ENCODE measurements at regions not wholly inside any gene's neighbourhood (a gene's known extent, or its start where the extent isn't known, plus 50 kb on each side); places are given as distances from the start of the nearest gene placed in this dataset.
"Not testable (repeated sequence)": the region's sequence is repeated elsewhere in the genome, so short reads cannot be mapped to it uniquely, and the experiment has no call there.

DNA sequence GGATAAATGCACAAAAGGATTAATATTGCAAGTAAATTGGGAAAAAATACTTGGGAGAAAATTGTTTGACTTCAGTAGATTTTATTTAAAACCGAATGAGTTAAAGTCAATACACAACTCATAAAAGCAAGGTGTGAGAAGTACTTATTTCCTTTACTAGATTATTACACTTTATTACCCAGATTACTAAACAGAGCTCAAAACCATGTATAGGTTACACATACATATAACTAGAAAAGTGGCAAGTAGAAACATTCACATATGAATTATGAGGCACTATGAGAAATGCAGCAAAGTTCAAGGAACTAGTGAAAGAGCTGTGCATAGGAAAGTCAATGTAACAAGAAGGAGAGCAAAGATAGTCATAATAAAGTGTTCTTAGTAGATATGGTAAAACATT, 113.0 kb downstream of the CXXC4 start:
- in situ Hi-C loops (cut with MboI; ENCODE audit: low pct_unique_long_range_greater_than_20kb in 2 of 9, low sequenced_read_pairs in 9 of 9, unreplicated experiment in 9 of 9) = no loop called here
- H3K4me1 ChIP-seq (replicated peaks in 1 of 2) = no peaks in the 10 kb centered on the region
- ATAC-seq (replicated peaks in 6 of 8) = no peak
- WGBS, 10 experiments = 0 to 100% (median 77%) methylated on average over 1 of the region's 1 CpG; no CpG with 5 or more reads in 1 of the 10 experiments
- H3K27ac ChIP-seq = no peak overlapping the region
- no peak overlapping the region for H3K4me3 ChIP-seq

DNA sequence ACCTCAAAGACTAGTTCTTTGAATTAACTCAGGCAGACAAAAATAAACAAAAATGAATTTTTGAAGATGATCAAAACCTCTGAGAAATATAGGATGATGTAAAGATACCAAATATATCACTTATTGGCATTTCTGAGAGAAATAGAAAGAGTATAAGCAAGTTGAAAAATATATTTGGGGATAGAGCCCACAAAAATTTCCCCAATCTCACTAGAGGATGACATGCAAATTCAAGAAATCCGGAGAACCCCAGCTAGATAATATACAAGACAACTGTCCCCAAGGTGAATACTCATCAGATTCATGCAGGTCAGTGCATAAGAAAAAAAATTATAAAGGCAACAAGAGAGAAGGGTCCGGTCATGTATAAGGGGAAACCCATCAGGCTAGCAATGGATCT, 129.1 kb downstream of the CXXC4 start:
- in situ Hi-C loops (cut with MboI; ENCODE audit: low pct_unique_long_range_greater_than_20kb in 2 of 9, low sequenced_read_pairs in 9 of 9, unreplicated experiment in 9 of 9) = no loop called here
- H3K4me3 ChIP-seq = no peak overlapping the region
- WGBS, 10 experiments = 0 to 100% (median 83%) methylated on average over 1 to 2 of the region's 2 CpGs; no CpG with 5 or more reads in 1 of the 10 experiments
- no peak overlapping the region for H3K27ac ChIP-seq
- H3K4me1 ChIP-seq (replicated peaks in 1 of 2) = no peaks in the 10 kb centered on the region
- ATAC-seq (replicated peaks in 6 of 8) = no peak

DNA sequence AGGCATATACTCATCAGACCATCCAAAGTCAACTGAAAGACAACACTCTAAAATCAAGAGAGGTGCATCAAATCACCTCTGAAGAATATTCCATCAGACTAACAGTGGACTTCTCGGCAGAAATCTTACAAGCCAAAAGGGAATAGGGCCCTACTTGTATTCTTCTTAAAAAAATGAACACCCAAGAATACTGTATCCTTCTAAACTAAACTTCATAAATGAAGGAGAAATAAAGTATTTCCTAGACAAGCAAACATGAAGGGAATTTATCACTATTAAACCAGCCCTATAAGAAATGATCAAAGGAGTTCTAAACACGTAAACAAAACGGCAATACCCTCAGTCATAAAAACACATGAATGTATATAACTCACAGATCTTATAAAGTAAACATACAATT, 141.2 kb downstream of the CXXC4 start:
- H3K4me1 ChIP-seq (replicated peaks in 1 of 2) = no peaks in the 10 kb centered on the region
- WGBS, 10 experiments = 7 to 100% (median 83%) methylated on average over 1 to 3 of the region's 3 CpGs; no CpG with 5 or more reads in 1 of the 10 experiments
- in situ Hi-C loops (cut with MboI; ENCODE audit: low pct_unique_long_range_greater_than_20kb in 2 of 9, low sequenced_read_pairs in 9 of 9, unreplicated experiment in 9 of 9) = no loop called here
- no peak overlapping the region for H3K4me3 ChIP-seq
- no peak overlapping the region for H3K27ac ChIP-seq
- ATAC-seq (replicated peaks in 6 of 8) = no peak

DNA sequence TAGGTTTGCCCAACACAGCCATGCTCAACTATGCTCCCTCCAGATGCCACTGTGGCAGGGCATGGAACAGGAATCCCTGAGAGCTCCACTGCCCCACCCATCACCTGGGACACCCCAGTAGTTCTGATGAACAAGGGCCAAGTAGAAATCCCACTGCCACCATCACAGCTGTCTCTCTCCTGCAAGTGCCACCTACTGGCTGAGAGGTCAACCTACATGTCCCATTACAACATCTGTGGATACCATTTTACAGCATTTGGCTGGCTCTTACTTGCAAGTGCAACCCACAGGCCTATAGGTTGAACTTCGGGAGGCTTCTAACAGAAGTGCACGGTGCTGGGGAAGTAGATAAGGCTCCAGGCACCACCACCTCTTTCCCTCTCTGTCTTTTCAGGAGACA, 142.5 kb downstream of the CXXC4 start:
- no peak for ATAC-seq (replicated peaks in 6 of 8)
- whole genome bisulfite sequencing, 10 experiments = 0 to 100% (median 80%) methylated on average over 1 to 2 of the region's 2 CpGs; no CpG with 5 or more reads in 5 of the 10 experiments
- Histone ChIP-seq H3K27ac (no peak overlapping the region), H3K4me1 (replicated peaks in 1 of 2) (no peaks in the 10 kb centered on the region), H3K4me3 (no peak overlapping the region)
- in situ Hi-C loops (cut with MboI; ENCODE audit: low pct_unique_long_range_greater_than_20kb in 2 of 9, low sequenced_read_pairs in 9 of 9, unreplicated experiment in 9 of 9) = no loop called here

DNA sequence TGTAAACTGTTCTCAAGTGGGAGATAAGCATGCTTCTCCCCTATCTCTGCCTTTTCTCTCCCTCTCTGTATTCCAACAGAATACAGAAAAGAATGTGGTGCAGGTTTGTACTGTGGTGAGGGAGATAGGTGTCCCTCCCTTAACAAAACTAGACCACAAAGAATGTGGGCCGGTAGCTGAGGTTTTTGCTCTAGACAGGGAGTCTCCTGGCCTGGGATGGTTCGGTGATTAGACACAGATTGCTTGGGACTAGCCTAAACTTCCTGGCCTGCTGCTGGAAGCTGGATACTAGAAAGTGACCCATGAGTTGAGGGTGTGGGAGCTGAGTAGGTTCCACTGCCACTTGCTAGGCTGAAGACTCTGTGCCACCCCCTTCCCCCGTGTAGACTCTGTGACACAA, 143.0 kb downstream of the CXXC4 start:
- no peak for ATAC-seq (replicated peaks in 6 of 8)
- Histone ChIP-seq H3K4me1 (replicated peaks in 1 of 2) (no peaks in the 10 kb centered on the region), H3K27ac (no peak overlapping the region), H3K4me3 (no peak overlapping the region)
- WGBS, 10 experiments = 100% methylated on average over 1 of the region's 3 CpGs; no CpG with 5 or more reads in 8 of the 10 experiments
- in situ Hi-C loops (cut with MboI; ENCODE audit: low pct_unique_long_range_greater_than_20kb in 2 of 9, low sequenced_read_pairs in 9 of 9, unreplicated experiment in 9 of 9) = no loop called here

DNA sequence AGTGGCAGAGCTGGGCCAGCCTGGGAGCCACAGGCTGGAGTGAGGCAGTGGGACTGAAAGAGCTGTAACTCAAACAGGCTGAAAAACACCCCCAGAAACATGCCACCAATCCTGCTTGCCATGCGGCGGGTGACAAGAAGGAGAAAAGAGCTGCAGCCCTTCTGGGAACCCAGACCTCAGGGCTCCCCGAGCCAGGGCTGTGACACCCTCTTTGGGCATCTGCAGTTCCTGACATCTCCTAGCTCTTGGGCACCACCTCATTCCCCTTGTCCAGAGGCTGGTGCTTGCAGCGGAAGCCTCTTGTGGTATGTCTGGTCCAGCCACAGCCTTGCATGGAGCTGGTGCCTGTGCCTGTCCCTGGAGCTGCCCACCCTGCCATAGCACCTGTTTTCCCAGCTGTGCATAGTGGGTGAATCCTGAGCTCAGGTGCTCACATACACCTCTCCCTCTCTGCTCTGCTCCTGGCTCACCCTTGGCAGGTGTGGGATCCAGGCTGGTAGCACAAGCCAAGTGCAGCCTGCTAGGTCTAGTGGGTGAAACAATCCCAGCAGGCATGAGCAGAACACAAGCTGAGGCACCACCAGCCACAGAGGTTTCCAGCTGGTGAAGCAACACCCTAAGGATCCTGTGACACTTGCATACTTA, 149.0 kb downstream of the CXXC4 start:
- ATAC-seq (replicated peaks in 6 of 8) = no peak
- in situ Hi-C loops (cut with MboI; ENCODE audit: low pct_unique_long_range_greater_than_20kb in 2 of 9, low sequenced_read_pairs in 9 of 9, unreplicated experiment in 9 of 9) = no loop called here
- WGBS, 10 experiments = 0 to 100% (median 87%) methylated on average over 1 to 2 of the region's 4 CpGs; no CpG with 5 or more reads in 4 of the 10 experiments
- H3K27ac ChIP-seq = no peak overlapping the region
- H3K4me3 ChIP-seq = no peak overlapping the region
- no peaks in the 10 kb centered on the region for H3K4me1 ChIP-seq (replicated peaks in 1 of 2)

DNA sequence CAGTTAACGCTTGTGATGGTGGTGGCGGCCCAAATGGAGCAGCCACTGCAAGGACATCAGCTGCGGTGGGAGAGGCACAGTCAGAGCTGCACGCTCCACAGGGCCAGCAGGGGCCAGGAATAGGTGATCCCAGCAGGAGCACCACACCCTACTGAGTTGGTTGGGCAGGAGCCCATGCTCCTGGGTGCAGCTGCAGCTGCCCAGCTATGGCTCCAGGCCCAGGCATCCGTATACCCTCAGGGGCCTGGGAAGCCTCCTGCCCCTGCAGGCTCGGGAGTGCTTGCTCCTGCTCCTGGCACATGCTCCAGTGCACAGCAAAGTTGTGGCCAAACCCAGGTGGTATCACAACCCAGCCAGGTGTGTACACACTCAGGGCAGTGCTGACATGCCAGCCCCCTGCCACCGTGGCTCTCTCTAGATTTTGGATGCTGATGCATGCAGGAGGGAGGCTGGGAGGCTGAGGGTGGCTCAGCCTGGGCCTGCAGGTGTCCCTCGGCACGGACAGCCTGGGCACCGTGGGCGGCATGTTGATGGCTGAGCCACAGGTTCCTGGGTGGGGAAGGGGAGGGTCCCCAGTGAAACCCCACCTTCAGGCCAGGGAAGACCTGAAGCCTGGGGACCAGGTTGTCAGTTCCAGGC, 150.2 kb downstream of the CXXC4 start:
- Histone ChIP-seq H3K4me3 (no peak overlapping the region), H3K4me1 (replicated peaks in 1 of 2) (no peaks in the 10 kb centered on the region), H3K27ac (no peak overlapping the region)
- in situ Hi-C loops (cut with MboI; ENCODE audit: low pct_unique_long_range_greater_than_20kb in 2 of 9, low sequenced_read_pairs in 9 of 9, unreplicated experiment in 9 of 9) = no loop called here
- whole genome bisulfite sequencing, 10 experiments = 25 to 98% (median 48%) methylated on average over 2 to 6 of the region's 11 CpGs; no CpG with 5 or more reads in 4 of the 10 experiments
- no peak for ATAC-seq (replicated peaks in 6 of 8)

DNA sequence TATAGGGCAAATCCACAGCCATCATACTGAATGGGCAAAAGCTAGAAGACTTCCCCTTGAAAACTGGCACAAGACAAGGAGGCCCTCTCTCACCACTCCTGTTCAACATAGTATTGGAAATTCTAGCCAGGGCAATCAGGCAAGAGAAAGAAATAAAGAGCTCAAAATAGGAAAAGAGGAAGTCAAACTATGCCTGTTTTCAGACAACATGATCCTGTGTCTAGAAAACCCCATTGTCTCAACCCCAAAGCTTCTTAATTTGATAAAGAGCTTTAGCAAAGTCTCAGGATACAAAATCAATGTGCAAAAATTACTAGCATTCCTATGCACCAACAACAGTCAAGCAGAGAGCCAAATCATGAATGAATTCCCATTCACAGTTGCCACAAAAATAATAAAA, 160.3 kb downstream of the CXXC4 start:
- Histone ChIP-seq H3K4me1 (replicated peaks in 1 of 2) (no peaks in the 10 kb centered on the region), H3K4me3 (no peak overlapping the region), H3K27ac (no peak overlapping the region)
- in situ Hi-C loops (cut with MboI; ENCODE audit: low pct_unique_long_range_greater_than_20kb in 2 of 9, low sequenced_read_pairs in 9 of 9, unreplicated experiment in 9 of 9) = no loop called here
- no peak for ATAC-seq (replicated peaks in 6 of 8)

DNA sequence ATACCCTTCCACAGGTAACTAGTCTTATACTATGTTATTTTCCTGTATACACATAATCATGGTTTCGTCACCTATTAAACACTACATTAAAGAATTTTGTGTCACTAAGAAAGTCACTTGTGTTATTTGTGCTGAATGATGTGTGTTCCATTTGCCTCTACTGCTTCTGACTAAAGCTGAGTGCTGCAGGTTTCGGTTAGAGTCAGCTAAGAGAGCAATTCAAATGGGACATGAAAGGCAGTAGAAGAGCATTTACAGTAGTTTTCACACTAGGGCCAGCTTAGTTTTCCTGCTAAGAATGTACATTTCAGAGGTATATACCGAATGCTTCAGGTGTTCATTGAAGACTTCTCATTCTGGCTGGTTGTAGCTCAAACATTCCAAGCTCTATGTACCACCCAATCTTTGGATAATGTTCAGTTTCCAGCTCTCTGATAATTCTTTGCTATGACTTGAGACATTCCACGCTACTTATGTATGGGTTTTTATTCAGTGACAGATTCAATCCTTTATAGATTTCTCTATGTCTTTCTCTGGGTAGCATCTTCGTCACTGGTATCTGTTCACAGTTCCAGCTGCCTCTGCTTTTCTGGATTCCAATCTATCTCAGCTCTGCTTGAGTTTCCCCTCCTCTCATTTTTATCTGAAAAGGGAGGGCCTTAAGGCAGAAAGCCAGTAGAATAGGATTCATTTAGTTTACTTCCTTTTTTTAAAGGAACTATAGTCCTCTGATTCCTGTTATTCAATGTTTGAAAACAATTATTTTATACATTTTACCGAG, 164.4 kb downstream of the CXXC4 start:
- no peaks in the 10 kb centered on the region for H3K4me1 ChIP-seq (replicated peaks in 1 of 2)
- WGBS, 10 experiments = 0 to 88% (median 61%) methylated on average over 3 to 6 of the region's 6 CpGs
- no peak overlapping the region for H3K4me3 ChIP-seq
- ATAC-seq (replicated peaks in 6 of 8) = no peak
- in situ Hi-C loops (cut with MboI; ENCODE audit: low pct_unique_long_range_greater_than_20kb in 2 of 9, low sequenced_read_pairs in 9 of 9, unreplicated experiment in 9 of 9) = no loop called here
- H3K27ac ChIP-seq = no peak overlapping the region

DNA sequence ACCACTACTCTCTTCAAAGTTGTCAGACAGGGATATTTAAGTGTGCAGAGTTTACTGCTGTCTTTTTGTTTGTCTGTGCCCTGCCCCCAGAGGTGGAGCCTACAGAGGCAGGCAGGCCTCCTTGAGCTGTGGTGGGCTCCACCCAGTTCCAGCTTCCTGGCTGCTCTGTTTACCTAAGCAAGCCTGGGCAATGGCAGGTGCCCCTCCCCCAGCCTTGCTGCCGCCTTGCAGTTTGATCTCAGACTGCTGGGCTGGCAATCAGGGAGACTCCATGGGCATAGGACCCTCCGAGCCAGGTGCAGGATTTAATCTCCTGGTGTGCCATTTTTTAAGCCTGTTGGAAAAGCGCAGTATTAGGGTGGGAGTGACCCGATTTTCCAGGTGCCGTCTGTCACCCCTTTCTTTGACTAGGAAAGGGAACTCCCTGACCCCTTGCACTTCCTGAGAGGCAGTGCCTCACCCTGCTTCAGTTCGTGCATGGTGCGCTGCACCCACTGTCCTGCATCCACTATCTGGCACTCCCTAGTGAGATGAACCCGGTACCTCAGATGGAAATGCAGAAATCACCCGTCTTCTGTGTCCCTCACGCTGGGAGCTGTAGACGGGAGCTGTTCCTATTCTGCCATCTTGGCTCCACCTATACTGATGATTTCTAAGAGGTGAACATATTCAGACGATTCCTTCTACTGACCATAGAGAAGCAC, 167.6 kb downstream of the CXXC4 start:
- H3K4me3 ChIP-seq; H3K27ac ChIP-seq; in situ Hi-C loops (cut with MboI; ENCODE audit: low pct_unique_long_range_greater_than_20kb in 2 of 9, low sequenced_read_pairs in 9 of 9, unreplicated experiment in 9 of 9); H3K4me1 ChIP-seq (replicated peaks in 1 of 2); ATAC-seq (replicated peaks in 6 of 8): not testable (repeated sequence)
- 0 to 100% (median 80%) methylated on average over 1 to 4 of the region's 12 CpGs; no CpG with 5 or more reads in 3 of the 10 experiments for WGBS, 10 experiments

DNA sequence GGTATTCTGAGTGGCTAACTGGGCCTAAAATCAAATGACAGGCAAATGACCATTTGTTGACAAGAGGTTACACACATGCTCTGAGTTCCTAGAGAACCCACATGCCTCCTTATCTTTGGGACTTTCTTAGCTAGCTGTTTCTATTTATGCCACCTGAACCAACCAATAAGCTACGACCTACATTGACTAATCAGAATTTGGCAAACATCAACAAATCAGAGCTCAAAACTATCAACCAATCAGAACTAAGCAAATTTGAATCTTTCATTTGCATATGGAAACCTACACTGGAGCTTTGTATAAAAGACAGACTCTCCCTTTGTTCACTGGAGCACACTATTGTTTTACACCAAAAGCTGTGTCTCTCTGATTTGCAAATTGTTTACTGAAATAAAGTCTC, 192.0 kb downstream of the CXXC4 start:
- no peak for ATAC-seq (replicated peaks in 6 of 8)
- in situ Hi-C loops (cut with MboI; ENCODE audit: low pct_unique_long_range_greater_than_20kb in 2 of 9, low sequenced_read_pairs in 9 of 9, unreplicated experiment in 9 of 9) = no loop called here
- WGBS, 10 experiments = 0 to 100% (median 100%) methylated on average over 1 of the region's 1 CpG; no CpG with 5 or more reads in 3 of the 10 experiments
- Histone ChIP-seq H3K4me3 (no peak overlapping the region), H3K27ac (no peak overlapping the region), H3K4me1 (replicated peaks in 1 of 2) (no peaks in the 10 kb centered on the region)

DNA sequence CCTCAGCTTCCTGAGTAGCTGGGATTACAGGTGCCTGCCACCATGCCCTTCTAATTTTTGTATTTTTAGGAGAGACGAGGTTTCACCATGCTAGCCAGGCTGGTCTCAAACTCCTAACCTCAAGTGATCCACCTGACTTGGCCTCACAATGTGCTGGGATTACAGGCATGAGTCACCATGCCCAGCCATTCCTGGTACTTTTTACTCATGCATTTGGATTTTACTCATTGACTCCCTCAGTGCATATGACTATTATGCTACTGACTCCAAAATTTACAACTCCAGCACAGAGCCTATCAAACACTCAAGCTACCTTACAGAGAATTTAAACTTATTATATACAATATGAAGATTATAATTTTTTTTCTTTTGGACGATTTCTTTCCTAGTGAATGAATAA, 199.9 kb downstream of the CXXC4 start:
- WGBS, 10 experiments = 0 to 83% (median 26%) methylated on average over 1 to 2 of the region's 2 CpGs; no CpG with 5 or more reads in 2 of the 10 experiments
- ATAC-seq (replicated peaks in 6 of 8) = no peak
- no peaks in the 10 kb centered on the region for H3K4me1 ChIP-seq (replicated peaks in 1 of 2)
- H3K27ac ChIP-seq = no peak overlapping the region
- in situ Hi-C loops (cut with MboI; ENCODE audit: low pct_unique_long_range_greater_than_20kb in 2 of 9, low sequenced_read_pairs in 9 of 9, unreplicated experiment in 9 of 9) = no loop called here
- H3K4me3 ChIP-seq = no peak overlapping the region

DNA sequence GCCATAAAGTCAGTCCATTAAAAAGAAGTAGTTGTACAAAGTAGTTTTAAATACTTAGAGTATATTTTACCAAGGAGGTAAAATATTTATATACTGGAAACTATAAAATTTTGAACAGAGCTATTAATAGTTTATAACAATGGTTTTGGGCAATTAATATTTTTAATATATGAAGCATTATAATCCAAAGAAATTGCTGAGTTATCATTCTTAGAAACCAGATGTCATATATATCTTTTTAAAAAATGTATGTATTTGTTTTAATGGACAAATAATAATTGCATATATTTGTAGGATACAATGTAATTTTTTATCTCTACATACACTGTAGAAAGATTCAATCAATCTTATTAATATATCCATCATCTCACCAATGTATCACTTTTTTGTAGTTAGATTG, 207.8 kb downstream of the CXXC4 start:
- in situ Hi-C loops (cut with MboI; ENCODE audit: low pct_unique_long_range_greater_than_20kb in 2 of 9, low sequenced_read_pairs in 9 of 9, unreplicated experiment in 9 of 9) = no loop called here
- H3K4me1 ChIP-seq (replicated peaks in 1 of 2) = no peaks in the 10 kb centered on the region
- no peak for ATAC-seq (replicated peaks in 6 of 8)
- no peak overlapping the region for H3K27ac ChIP-seq
- no peak overlapping the region for H3K4me3 ChIP-seq

Data from motor neuron (in vitro differentiated cells).